Muscle of arm (tissue), 1 donor: ENCODE measurements at regions not wholly inside any gene's neighbourhood (a gene's known extent, or its start where the extent isn't known, plus 50 kb on each side); places are given as distances from the start of the nearest gene placed in this dataset.
"Not testable (repeated sequence)": the region's sequence is repeated elsewhere in the genome, so short reads cannot be mapped to it uniquely, and the experiment has no call there.

Experiments used
- DNase-seq: peaks from one replicate; pipeline ENCODE4 v3.0.0-alpha.2; 2013

DNA sequence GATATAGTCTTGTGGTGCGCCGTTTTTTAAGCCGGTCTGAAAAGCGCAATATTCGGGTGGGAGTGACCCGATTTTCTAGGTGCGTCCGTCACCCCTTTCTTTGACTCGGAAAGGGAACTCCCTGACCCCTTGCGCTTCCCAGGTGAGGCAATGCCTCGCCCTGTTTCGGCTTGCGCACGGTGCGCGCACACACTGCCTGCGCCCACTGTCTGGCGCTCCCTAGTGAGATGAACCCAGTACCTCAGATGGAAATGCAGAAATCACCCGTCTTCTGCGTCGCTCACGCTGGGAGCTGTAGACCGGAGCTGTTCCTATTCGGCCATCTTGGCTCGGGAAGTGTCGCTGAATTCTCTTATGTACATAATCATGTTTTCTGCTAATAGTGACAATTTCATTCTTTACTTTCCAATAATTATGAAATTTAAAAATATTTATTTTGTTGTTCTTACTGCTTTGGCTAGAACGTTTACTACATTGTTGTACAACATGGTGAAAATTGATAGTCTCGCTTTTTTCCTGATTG is 61.2 kb upstream of the MINDY3 start:
- DNase-seq, result not testable (repeated sequence)

DNA sequence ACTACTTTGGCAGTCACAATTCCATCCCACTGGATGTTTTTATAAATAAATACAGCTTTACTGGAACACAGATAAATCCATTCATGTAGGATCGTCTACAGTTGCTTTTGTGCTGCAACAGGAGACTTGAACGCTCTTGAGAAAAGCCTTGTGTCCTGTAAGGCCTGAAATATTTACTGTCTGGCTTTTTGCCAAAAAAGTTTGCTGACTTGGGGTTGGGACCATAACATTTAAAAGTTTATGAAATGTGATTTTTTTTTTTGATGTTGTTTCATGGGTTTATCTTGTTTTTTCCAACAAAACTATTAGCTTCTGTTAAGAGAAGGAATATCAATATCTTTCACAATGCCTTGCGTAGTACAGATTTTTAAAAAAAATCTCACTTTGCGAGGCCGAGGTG is 71.1 kb upstream of the MINDY3 start:
- no peak for DNase-seq

DNA sequence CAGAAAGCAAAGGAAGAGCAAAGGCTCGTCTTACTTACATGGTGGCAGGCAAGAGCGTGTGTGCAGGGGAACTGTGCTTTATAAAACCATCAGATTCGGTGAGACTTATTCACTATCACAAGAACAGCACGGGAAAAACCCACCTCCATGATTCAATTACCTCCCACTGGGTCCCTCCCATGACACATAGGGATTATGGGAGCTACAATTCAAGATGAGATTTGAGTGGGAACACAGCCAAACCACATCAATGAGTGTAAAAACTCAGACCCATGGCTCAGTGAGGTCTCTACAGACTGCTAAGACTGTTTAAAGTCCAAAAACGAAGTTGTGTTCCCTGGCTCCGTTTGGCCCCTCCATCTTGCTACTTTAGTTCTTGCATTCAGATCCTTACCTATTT is 79.2 kb upstream of the MINDY3 start:
- DNase-seq, result not testable (repeated sequence)

DNA sequence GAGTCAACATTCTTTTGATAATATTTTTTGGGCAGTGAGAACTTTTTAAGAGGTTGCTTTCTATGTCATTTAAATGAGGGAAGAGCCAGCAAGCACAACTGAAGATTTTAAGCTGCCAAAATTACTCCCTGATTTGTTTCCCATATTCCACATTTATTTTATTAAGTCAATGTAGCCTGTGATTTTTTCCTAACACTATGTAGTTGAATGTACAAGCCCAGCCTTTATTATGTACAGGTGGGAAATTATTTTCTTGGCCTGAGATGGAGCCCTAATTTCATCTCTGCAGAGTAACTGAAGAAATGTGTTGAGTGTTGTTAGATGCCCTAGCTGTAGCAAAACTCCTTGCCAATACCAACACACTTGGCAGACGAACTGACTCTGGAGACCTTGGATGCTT is 83.1 kb upstream of the MINDY3 start:
- peak; percentile 4 for DNase-seq

DNA sequence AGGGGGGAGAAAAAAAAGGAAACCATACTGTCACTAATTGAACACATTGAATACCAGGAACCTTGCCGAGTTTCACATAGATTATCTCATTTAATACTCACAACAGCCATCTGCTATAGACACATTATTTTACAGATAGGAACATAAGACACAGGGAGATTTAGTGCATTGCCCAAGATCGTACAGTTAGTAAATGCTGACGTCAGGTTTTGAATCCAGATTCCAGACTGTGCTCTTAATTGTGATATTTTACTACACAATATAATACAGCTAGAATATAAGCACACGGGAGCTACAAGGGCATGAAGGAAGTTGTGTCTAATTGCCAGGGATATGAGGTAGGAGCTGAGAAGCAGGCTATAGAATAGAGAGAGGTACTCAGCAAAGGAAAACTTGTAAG is 93.9 kb upstream of the MINDY3 start:
- DNase-seq, result no peak

DNA sequence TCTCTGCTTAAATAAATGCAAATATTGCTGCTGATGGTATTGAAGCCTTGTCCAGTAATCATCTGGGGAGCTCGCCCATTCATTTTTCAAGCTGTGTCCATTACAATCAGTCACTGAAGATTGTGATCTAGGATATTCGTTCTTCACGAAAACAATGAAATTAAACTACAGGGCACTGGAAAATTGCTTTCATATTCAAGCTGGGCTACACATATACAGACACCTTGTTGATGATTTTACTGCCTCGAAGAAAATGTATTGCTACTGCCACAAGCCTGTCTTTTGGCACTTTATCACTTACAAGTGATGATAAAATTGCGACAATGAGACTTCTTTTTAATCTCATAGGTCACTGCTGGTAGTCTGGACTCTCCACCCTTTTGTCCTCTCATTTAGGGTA is 100.0 kb upstream of the MINDY3 start:
- no peak for DNase-seq

DNA sequence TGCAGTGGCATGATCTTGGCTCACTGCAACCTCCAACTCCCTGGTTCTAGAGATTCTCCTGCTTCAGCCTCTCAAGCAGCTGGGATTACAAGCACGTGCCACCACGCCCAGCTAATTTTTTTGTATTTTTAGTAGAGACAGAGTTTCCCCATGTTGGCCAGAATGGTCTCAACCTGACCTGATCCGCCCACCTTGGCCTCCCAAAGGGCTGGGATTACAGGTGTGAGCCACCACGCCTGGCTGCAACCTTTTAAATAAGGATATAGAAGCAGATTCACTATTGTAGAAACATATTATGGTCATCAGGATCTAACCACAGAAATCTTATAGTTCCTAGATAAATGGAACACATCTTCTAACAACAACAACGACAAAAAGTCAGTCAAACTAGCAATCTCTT is 112.4 kb upstream of the MINDY3 start:
- DNase-seq, result not testable (repeated sequence)

DNA sequence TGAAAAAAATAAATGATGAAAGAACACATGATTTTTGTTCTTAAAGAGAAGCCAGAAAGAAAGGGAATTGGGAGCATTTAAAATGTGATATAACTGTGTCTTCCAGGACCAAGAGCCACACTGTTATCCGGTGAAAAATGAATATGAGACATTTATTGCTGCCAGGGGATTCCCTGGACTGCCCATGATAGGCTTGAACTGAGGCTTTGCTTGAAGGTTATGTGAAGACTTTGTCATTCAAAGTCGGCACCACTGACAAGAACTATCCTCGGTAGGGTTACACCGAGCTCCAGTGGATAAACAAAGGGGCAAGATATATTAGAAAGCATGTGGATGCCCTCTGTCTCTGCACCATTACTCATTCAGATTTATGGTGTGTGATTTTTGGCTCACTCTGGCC is 125.4 kb upstream of the MINDY3 start:
- DNase-seq, result no peak

DNA sequence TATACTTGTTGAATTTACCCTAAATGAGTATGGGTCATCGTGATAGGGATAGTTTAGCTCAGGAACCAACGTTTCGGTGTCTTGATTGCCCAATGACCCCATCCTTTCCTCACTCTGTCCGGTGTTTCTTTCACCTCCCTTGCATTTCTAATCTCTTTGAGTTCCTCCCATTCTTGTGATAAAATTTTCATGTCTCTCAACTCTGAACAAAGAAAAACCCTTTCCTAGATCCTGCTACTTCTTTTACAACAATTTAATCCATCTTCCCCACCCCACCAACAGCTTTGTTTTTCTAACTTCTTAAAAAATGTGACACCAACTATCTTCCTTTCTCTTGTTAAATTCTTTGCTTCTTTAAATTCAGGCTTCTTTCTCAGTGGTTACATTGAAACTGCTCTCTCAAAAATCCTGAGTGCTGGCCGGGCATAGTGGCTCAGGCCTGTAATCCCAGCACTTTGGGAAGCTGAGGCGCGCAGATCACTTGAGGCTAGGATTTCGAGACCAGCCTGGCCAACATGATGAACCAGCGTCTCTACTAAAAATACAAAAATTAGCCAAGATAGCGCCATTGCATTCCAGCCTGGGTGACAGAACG is 130.3 kb upstream of the MINDY3 start:
- no peak for DNase-seq

DNA sequence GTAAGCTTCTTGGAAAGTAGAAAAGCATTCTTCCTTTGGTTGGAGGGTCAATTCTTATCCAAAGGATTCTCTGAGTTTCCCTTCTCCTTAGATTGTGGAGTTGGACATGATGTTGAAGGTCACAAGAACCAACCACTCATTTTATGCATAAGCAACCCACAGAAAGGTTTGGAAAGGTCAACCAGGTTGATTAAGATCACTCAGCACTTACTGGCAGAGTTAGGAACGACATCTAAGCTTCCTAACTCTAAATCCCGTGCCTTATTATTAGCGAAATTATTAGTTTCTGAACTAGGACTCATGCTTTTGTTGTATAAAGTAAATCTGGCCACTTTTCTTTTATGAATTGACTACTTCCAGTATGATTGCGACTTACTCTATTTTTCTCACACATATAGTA is 137.0 kb upstream of the MINDY3 start:
- no peak for DNase-seq

DNA sequence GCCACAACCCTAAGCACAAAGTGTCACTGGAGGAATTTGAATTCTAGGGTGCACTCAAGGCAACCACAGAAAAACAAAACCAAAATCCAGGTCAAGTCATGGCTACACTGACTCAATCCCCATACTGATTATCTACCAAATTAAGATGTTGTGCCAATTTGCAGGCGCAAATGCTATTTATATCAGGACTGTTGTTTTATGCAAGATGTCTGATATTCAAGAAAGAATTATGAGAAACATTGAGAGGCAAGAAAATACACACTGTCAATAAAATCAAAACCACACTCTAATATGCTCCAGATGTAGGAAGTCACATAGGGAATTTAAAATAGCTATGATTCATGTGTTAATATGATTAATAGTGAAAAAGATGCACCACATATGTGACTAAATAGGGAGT is 141.3 kb upstream of the MINDY3 start:
- no peak for DNase-seq

DNA sequence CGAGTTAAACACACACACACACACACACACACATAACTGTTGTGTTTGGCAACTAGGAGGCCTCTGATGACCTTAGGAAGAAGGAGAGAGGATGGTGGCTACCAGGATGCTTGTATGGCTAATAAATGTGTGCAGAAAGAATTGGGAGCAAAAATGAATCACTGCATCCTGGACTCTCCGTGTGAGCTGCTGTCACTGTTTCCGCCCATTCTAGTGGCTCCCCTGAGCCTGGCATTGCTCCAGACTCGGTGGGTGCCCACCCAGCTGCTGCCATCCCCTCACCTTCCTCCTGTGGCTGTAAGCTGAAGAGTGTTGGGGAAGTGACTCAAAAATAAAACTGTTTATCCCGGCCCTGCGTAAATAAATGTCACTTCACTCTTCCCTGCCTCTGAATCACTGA is 149.5 kb upstream of the MINDY3 start:
- no peak for DNase-seq

DNA sequence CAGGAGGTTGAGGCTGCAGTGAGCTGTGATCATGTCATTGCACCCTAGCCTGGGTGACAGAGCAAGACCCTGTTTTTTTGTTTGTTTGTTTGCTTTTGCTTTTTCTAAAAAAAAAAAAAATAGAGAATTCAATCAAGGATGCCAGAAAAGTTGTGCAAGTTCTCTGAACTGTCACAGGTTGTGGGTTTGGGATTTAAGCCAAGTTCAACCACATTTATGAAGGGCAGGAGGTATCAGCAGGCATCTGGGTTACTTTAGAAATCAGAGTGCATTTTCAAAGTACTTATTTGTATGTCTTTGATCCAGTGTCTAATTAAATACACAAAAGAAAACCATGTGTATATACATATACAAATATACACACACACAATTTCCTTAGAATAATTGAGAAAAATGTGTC is 151.2 kb upstream of the MINDY3 start:
- no peak for DNase-seq

DNA sequence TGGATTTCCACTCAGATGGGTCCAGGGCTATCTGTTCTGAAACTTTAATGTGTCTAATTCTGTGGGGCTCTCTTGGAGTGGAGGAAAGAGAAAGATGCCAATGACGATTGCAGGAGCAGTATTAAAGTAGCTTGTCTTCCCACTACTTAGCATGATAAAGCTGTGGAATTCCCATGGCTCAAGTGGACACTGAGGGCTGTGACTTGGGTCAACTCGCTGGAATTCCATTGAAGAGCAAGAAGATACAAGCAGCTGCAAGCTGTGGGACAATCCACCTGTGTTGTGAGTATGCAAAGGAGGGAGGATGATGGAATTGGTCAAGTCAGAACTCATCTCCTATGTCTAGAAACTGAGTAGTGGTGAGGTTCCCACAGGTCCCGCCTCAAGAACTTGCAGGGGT is 154.2 kb upstream of the MINDY3 start:
- DNase-seq, result no peak

DNA sequence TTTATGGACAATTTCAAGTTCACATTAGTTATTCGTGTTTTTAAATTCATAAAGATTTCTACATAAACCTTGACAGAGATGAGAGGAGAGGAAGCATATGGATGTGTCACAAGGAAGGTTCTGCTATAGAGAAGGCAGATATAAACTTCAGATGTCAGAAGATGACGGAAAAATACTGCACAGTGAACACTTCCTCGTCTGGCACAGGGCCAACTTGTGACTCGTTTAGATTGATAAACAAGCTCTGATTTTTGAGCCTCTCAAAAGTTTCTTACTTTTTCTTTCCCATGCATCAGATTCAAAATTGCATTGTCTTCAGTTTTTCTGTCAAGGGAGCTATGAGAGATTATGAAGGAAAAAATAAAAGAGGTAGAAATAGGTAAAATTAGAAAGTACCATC is 156.4 kb upstream of the MINDY3 start:
- DNase-seq, result no peak

DNA sequence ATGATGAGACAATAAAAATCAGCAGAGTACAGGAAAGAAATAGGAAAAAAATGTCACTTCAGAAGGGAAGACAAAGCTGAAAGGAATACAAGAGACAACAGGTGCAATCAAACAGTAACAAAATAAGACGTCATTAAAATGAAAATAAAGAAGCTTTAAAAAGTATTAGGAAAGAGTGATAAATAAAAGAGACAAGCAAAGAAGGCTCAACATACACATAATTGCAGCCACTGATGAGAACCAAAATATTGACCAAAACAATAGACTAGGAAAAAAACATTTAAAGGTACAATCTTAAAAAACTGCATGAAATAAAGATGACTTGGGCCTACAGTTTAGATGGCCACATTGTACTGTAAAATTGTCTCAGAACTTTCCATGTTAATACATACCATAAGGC is 160.5 kb upstream of the MINDY3 start:
- DNase-seq, result no peak

DNA sequence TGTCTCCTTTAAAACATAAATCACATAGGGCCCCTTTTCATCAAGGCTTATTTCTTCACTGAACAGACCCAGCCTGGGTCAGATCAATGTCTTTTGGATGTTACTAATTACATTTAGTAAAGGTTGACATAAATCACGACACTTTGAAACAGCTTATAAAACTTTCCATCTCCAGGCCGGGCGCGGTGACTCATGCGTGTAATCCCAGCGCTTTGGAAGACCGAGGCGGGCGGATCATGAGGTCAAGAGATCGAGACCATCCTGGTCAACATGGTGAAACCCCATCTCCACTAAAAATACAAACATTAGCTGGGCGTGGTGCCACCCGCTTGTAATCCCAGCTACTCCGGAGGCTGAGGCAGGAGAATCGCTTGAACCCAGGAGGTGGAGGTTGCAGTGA is 166.5 kb upstream of the MINDY3 start:
- not testable (repeated sequence) for DNase-seq

DNA sequence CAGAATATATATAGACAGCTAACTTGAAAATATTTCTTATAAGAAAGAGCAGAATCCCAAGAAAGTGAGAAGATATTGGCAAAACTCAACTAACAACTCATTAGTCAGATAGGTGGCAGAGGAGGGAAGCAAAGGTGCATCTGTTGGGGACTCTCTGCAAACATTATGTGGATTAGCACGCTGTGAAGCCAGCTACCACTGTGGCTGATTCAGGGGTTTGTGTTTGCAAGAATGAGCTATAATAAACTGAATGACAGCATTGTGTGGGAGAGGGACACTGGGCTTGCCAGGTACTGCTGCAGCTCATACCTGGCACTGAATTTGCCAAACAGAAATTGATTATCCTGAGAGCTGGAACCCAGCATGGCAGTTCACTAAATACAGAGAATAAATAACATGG is 170.3 kb upstream of the MINDY3 start:
- no peak for DNase-seq

DNA sequence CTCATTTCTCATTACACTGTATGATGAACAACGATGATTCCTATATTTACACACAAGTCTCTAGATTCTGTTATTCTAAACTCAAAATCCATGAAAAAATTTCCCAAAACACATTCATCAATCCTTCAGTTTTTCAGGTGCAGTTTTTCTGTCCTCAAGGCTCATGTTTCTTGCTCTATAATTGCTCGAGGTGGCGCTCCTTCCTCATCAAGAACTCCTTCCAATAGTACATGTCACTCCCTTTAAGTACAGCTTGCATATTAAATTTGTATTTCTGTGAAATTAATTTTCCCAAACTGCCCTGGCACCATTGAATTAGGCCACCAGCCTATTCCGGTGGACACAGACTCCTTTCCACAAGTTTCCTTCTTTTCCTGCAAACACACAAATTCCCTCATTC is 188.7 kb upstream of the MINDY3 start:
- no peak for DNase-seq

DNA sequence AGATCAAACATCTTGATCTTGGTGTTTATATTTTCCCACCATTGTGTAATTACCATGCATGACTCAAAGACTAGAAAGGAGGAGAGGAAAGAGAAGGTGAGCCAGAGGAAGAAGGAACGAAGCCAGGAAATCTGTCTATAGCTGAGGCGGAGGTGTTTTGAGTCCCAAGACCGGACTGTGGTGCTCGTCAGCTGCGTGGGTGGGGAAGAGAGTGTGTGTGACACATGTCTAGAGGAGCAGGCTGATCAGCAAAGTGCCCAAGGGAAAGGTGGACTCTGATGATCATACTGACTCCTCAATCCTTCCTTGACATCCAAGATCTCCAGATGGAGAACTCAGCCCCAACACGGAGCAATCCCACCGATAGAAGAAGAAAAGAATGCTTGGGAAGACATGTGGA is 189.5 kb upstream of the MINDY3 start:
- no peak for DNase-seq

DNA sequence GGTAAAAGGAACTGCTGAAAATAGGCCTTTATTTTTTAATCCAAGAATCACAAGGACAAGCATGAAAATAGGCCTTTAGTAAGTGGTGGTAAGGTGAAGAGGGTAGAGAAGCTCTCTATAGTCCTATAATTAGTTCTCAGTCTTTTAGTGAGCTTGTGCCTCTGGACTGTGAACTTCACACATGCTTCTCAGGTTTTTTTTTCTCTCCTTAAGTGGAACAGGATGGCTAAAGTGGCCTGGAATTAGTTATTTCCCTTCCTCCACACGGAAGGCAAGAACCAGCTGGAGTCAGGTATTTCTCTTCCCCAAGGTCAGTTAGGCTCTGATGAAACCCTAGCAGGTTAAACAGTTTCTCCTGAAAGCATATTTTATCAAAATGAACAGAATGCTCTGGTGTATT is 203.0 kb upstream of the MINDY3 start:
- DNase-seq, result no peak

DNA sequence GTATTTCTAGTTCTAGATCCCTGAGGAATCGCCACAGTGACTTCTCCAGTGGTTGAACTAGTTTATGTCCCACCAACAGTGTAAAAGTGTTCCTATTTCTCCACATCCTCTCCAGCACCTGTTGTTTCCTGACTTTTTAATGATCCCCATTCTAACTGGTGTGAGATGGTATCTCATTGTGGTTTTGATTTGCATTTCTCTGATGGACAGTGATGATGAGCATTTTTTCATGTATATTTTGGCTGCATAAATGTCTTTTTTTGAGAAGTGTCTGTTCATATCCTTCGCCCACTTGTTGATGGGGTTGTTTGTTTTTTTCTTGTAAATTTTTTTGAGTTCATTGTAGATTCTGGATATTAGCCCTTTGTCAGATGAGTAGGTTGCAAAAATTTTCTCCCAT is 223.2 kb upstream of the MINDY3 start:
- not testable (repeated sequence) for DNase-seq

DNA sequence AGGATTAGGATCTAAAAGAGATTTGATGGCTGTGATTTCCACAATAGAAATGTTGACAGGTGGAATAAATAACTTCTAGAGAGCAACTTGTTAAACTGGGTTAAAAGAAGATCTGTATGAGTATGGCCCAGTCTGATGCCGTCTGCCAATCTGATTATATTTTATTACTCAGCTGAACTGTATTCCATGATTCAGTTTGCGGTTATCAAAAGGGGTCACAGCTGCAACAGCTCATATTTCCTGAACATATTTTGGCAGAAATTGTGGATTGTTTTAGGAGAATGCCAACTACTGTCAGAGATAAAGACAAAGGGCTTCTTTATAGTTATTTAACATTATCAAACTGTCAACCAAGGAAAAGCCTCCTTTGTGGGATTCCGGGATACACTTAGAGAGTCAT is 244.8 kb upstream of the MINDY3 start:
- DNase-seq, result no peak
